ENCODE measurements at regions not wholly inside any gene's neighbourhood (a gene's known extent, or its start where the extent isn't known, plus 50 kb on each side); places are given as distances from the start of the nearest gene placed in this dataset.

- Mint-ChIP-seq H3K4me3 (no peak overlapping the region), H3K27me3 (peaks cover 66% of the 10 kb centered on the region), H3K36me3 (no peaks in the 10 kb centered on the region), H3K4me1 (ENCODE audit: unreplicated experiment) (no peaks in the 10 kb centered on the region), H3K9me3 (no peaks in the 10 kb centered on the region), H3K27ac (no peak overlapping the region)
- TF ChIP-seq CTCF (conservative IDR thresholded peaks at IDR 0.05) = no peak
- DNase-seq (ENCODE audit: extremely low spot score, unreplicated experiment) = no peak
Measured at GRCh38 chr20:63116412-63117106, 99.4 kb downstream of the YTHDF1 start.

- no peaks in the 10 kb centered on the region for H3K36me3 Mint-ChIP-seq
- H3K4me3 Mint-ChIP-seq = no peak overlapping the region
- TF ChIP-seq CTCF (conservative IDR thresholded peaks at IDR 0.05) = no peak
- H3K9me3 Mint-ChIP-seq = no peaks in the 10 kb centered on the region
- H3K27ac Mint-ChIP-seq = no peak overlapping the region
- no peaks in the 10 kb centered on the region for H3K4me1 Mint-ChIP-seq (ENCODE audit: unreplicated experiment)
- peaks cover 67% of the 10 kb centered on the region for H3K27me3 Mint-ChIP-seq
- DNase-seq (ENCODE audit: extremely low spot score, unreplicated experiment) = no peak
Measured at GRCh38 chr20:63115651-63116411, 100.1 kb downstream of the YTHDF1 start.

GRCh38 chr20:63114693-63115311 is 101.1 kb downstream of the YTHDF1 start:
- Mint-ChIP-seq H3K4me1 (ENCODE audit: unreplicated experiment) (no peaks in the 10 kb centered on the region), H3K36me3 (no peaks in the 10 kb centered on the region), H3K4me3 (no peak overlapping the region), H3K27me3 (peaks cover 70% of the 10 kb centered on the region), H3K27ac (no peak overlapping the region), H3K9me3 (no peaks in the 10 kb centered on the region)
- DNase-seq (ENCODE audit: extremely low spot score, unreplicated experiment) = no peak
- no peak for TF ChIP-seq CTCF (conservative IDR thresholded peaks at IDR 0.05)

- Mint-ChIP-seq H3K27me3 (peaks cover 71% of the 10 kb centered on the region), H3K4me1 (ENCODE audit: unreplicated experiment) (no peaks in the 10 kb centered on the region), H3K4me3 (no peak overlapping the region), H3K36me3 (no peaks in the 10 kb centered on the region), H3K27ac (no peak overlapping the region), H3K9me3 (no peaks in the 10 kb centered on the region)
- no peak for DNase-seq (ENCODE audit: extremely low spot score, unreplicated experiment)
- no peak for TF ChIP-seq CTCF (conservative IDR thresholded peaks at IDR 0.05)
Measured at GRCh38 chr20:63114006-63114692, 101.8 kb downstream of the YTHDF1 start.

GRCh38 chr20:63112491-63113219 is 103.3 kb downstream of the YTHDF1 start:
- no peak overlapping the region for H3K4me3 Mint-ChIP-seq
- peaks cover 71% of the 10 kb centered on the region for H3K27me3 Mint-ChIP-seq
- no peak overlapping the region for H3K27ac Mint-ChIP-seq
- no peak for TF ChIP-seq CTCF (conservative IDR thresholded peaks at IDR 0.05)
- H3K4me1 Mint-ChIP-seq (ENCODE audit: unreplicated experiment) = no peaks in the 10 kb centered on the region
- H3K9me3 Mint-ChIP-seq = no peaks in the 10 kb centered on the region
- H3K36me3 Mint-ChIP-seq = no peaks in the 10 kb centered on the region
- no peak for DNase-seq (ENCODE audit: extremely low spot score, unreplicated experiment)
